OCI-LY1 (cell line): ENCODE measurements at regions not wholly inside any gene's neighbourhood (a gene's known extent, or its start where the extent isn't known, plus 50 kb on each side); places are given as distances from the start of the nearest gene placed in this dataset.

Experiments
- CTCF ChIP-seq: fragments of 200-600 bp; sonication (generic), shearing (Covaris generic); IDR thresholded peaks from 2 replicates; pipeline ENCODE4 v1.5.1; 2017; ENCODE audit warnings: mild to moderate bottlenecking, antibody characterized with exemption, low read length, moderate library complexity, mixed read lengths
- EZH2 ChIP-seq: fragments of 200-600 bp; sonication (generic), shearing (Covaris generic); IDR thresholded peaks from 2 replicates; pipeline ENCODE4 v1.8.0; 2017; ENCODE audit warnings: borderline replicate concordance, mixed run types, mild to moderate bottlenecking, antibody characterized with exemption, low read length, moderate library complexity, mixed read lengths

GRCh38 chr11:127470306-127470884, 469.8 kb upstream of the KIRREL3 start:
- TF ChIP-seq EZH2: no peak
- TF ChIP-seq CTCF: peak; percentile 39
